Glutamatergic neuron (in vitro differentiated cells): ENCODE measurements at regions not wholly inside any gene's neighbourhood (a gene's known extent, or its start where the extent isn't known, plus 50 kb on each side); places are given as distances from the start of the nearest gene placed in this dataset.

ENCODE experiments used
- DNase-seq: peaks from one replicate; pipeline ENCODE4 v3.0.0; 2022
- H3K27ac Mint-ChIP-seq: one replicate; pipeline ENCODE4 v1.8.0; 2020; ENCODE audit warnings: mild to moderate bottlenecking, mixed read lengths, inconsistent platforms; ENCODE audit not compliant: unreplicated experiment
- H3K27me3 Mint-ChIP-seq: one replicate; pipeline ENCODE4 v1.8.0; 2020; ENCODE audit warnings: mild to moderate bottlenecking, moderate library complexity, mixed read lengths, inconsistent platforms; ENCODE audit not compliant: unreplicated experiment
- H3K36me3 Mint-ChIP-seq: one replicate; pipeline ENCODE4 v1.8.0; 2020; ENCODE audit warnings: mild to moderate bottlenecking, mixed read lengths, inconsistent platforms; ENCODE audit not compliant: unreplicated experiment
- H3K4me1 Mint-ChIP-seq: one replicate; pipeline ENCODE4 v1.8.0; 2020; ENCODE audit warnings: mild to moderate bottlenecking, low read depth, mixed read lengths, inconsistent platforms; ENCODE audit not compliant: unreplicated experiment
- H3K4me3 Mint-ChIP-seq: one replicate; pipeline ENCODE4 v1.8.0; 2020; ENCODE audit warnings: mild to moderate bottlenecking, mixed read lengths, inconsistent platforms; ENCODE audit not compliant: unreplicated experiment
- H3K9me3 Mint-ChIP-seq: one replicate; pipeline ENCODE4 v1.8.0; 2020; ENCODE audit warnings: mild to moderate bottlenecking, moderate library complexity, mixed read lengths, inconsistent platforms; ENCODE audit not compliant: unreplicated experiment
- CTCF ChIP-seq: fragments of 200-600 bp; sonication (generic); IDR thresholded peaks from one replicate; pipeline ENCODE4 v1.5.0; 2021; ENCODE audit not compliant: partially characterized antibody, unreplicated experiment

GRCh38 chr13:73275163-73275562 is 216.4 kb downstream of the KLF5 start:
- no peak for DNase-seq
- H3K27me3 Mint-ChIP-seq = no peaks in the 10 kb centered on the region
- TF ChIP-seq CTCF = no peak
- no peaks in the 10 kb centered on the region for H3K4me1 Mint-ChIP-seq
- H3K36me3 Mint-ChIP-seq = no peaks in the 10 kb centered on the region
- no peak overlapping the region for H3K4me3 Mint-ChIP-seq
- no peak overlapping the region for H3K27ac Mint-ChIP-seq
- no peaks in the 10 kb centered on the region for H3K9me3 Mint-ChIP-seq

- no peak overlapping the region for H3K27ac Mint-ChIP-seq
- TF ChIP-seq CTCF = no peak
Observed at GRCh38 chr13:73274147-73274546, 215.3 kb downstream of the KLF5 start.

GRCh38 chr13:73273745-73274144 is 214.9 kb downstream of the KLF5 start:
- no peak for DNase-seq
- Mint-ChIP-seq H3K4me3 (no peak overlapping the region), H3K36me3 (no peaks in the 10 kb centered on the region), H3K4me1 (no peaks in the 10 kb centered on the region), H3K27me3 (no peaks in the 10 kb centered on the region), H3K9me3 (no peaks in the 10 kb centered on the region), H3K27ac (no peak overlapping the region)
- TF ChIP-seq CTCF = no peak

More at GRCh38 chr13:73274147-73274546, 215.3 kb downstream of the KLF5 start:
- Mint-ChIP-seq H3K27me3 (no peaks in the 10 kb centered on the region), H3K36me3 (no peaks in the 10 kb centered on the region), H3K4me1 (no peaks in the 10 kb centered on the region), H3K4me3 (no peak overlapping the region), H3K9me3 (no peaks in the 10 kb centered on the region)
- no peak for DNase-seq

- H3K4me3 Mint-ChIP-seq = no peak overlapping the region
- no peak for DNase-seq
- H3K4me1 Mint-ChIP-seq = no peaks in the 10 kb centered on the region
- no peak for TF ChIP-seq CTCF
- no peak overlapping the region for H3K27ac Mint-ChIP-seq
- no peaks in the 10 kb centered on the region for H3K36me3 Mint-ChIP-seq
- no peaks in the 10 kb centered on the region for H3K9me3 Mint-ChIP-seq
- H3K27me3 Mint-ChIP-seq = no peaks in the 10 kb centered on the region
Observed at GRCh38 chr13:73273276-73273675, 214.5 kb downstream of the KLF5 start.

GRCh38 chr13:73272831-73273230 is 214.0 kb downstream of the KLF5 start:
- H3K27ac Mint-ChIP-seq = no peak overlapping the region
- H3K4me1 Mint-ChIP-seq = no peaks in the 10 kb centered on the region
- H3K36me3 Mint-ChIP-seq = no peaks in the 10 kb centered on the region
- H3K4me3 Mint-ChIP-seq = no peak overlapping the region
- no peak for TF ChIP-seq CTCF
- no peaks in the 10 kb centered on the region for H3K27me3 Mint-ChIP-seq
- no peaks in the 10 kb centered on the region for H3K9me3 Mint-ChIP-seq
- no peak for DNase-seq
